MM.1S (cell line): ENCODE measurements at regions not wholly inside any gene's neighbourhood (a gene's known extent, or its start where the extent isn't known, plus 50 kb on each side); places are given as distances from the start of the nearest gene placed in this dataset.

Source experiments
- CTCF ChIP-seq: fragments of 300-600 bp; sonication (generic); IDR thresholded peaks from 2 replicates; pipeline ENCODE4 v1.5.1; 2016; ENCODE audit warnings: antibody characterized with exemption, low read length, mixed read lengths
- EZH2 ChIP-seq: fragments of 300-600 bp; sonication (generic); optimal IDR thresholded peaks from 2 replicates; pipeline ENCODE3; 2017; ENCODE audit warnings: low read depth, mild to moderate bottlenecking, antibody characterized with exemption, low read length, mixed read lengths
- EZH2phosphoT487 ChIP-seq: fragments of 300-600 bp; sonication (generic); IDR thresholded peaks from 2 replicates; pipeline ENCODE4 v1.6.1; 2018; ENCODE audit warnings: antibody characterized with exemption, low read length

GRCh38 chr4:131370846-131371245 is 1778.2 kb upstream of the PCDH10 start:
- TF ChIP-seq CTCF = no peak
- no peak for TF ChIP-seq EZH2
- TF ChIP-seq EZH2phosphoT487 = no peak
